C4-2B (cell line): ENCODE measurements at regions not wholly inside any gene's neighbourhood (a gene's known extent, or its start where the extent isn't known, plus 50 kb on each side); places are given as distances from the start of the nearest gene placed in this dataset.

ENCODE experiments used
- ZFX ChIP-seq: fragments of 450-650 bp; IDR thresholded peaks from 2 replicates; pipeline ENCODE4 v1.6.1; 2017
- TF ChIP-seq, protein P1 (sequence below): fragments of 450-650 bp; conservative IDR thresholded peaks from 2 replicates; pipeline ENCODE4 v1.5.1; 2017; ENCODE audit warnings: mild to moderate bottlenecking

DNA sequence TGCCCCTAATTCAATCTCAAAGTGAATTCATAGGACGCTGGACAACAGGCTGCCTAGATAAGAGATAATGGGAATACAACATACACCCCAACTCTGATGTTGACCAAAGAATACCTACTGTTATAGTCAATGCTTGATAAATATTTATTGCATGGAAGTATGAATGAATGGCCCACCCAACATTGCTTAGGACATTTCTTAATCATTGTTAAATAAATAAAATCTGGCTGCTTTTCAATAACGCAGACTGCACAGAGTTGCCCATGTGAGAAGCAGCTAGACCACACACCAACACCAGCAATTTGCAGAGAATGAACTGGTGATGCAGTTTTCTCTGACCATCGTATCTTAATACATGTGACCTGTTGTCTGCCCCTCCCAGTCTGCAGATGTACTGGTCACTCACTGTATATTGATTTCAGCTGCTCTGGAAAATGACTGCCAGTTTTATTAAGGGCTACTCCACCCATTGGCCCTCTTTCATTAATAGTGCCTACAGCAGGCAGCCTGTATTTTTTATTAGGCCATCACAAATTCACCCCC lies 236.2 kb upstream of the WWC1 start:
- TF ChIP-seq, protein P1, sequence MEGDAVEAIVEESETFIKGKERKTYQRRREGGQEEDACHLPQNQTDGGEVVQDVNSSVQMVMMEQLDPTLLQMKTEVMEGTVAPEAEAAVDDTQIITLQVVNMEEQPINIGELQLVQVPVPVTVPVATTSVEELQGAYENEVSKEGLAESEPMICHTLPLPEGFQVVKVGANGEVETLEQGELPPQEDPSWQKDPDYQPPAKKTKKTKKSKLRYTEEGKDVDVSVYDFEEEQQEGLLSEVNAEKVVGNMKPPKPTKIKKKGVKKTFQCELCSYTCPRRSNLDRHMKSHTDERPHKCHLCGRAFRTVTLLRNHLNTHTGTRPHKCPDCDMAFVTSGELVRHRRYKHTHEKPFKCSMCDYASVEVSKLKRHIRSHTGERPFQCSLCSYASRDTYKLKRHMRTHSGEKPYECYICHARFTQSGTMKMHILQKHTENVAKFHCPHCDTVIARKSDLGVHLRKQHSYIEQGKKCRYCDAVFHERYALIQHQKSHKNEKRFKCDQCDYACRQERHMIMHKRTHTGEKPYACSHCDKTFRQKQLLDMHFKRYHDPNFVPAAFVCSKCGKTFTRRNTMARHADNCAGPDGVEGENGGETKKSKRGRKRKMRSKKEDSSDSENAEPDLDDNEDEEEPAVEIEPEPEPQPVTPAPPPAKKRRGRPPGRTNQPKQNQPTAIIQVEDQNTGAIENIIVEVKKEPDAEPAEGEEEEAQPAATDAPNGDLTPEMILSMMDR: no peak
- TF ChIP-seq ZFX: no peak
